BJ (cell line): ENCODE measurements at regions not wholly inside any gene's neighbourhood (a gene's known extent, or its start where the extent isn't known, plus 50 kb on each side); places are given as distances from the start of the nearest gene placed in this dataset.
A peak's percentile ranks its signal among the peaks of the same experiment; 100 is the strongest.

Source experiments
- CTCF ChIA-PET: fragments of 350-600 bp; formaldehyde crosslinking; extraction: SDS; loops from one replicate; lab custom pipeline; 2021; ENCODE audit warnings: antibody characterized with exemption, inconsistent platforms; lab: Yijun Ruan, JAX
- POLR2A ChIA-PET: fragments of 300-600 bp; sonication (Branson Sonifier 250); formaldehyde crosslinking; extraction: SDS; loops from one replicate; lab custom pipeline; 2021; ENCODE audit warnings: antibody characterized with exemption; lab: Charles Lee
- DNase-seq: peaks from one replicate; pipeline ENCODE4 v3.0.0-alpha.2; 2011; ENCODE audit warnings: low read depth
- H3K27me3 ChIP-seq: 2 replicates; pipeline ENCODE4 v1.6.0; 2011; ENCODE audit warnings: low read length; ENCODE audit not compliant: control insufficient read depth, insufficient read depth
- H3K36me3 ChIP-seq: 2 replicates; pipeline ENCODE4 v1.5.1; 2011; ENCODE audit warnings: low read length; ENCODE audit not compliant: control insufficient read depth, insufficient read depth
- H3K4me3 ChIP-seq: 2 replicates; pipeline ENCODE4 v1.5.1; 2011; ENCODE audit warnings: low read depth, mild to moderate bottlenecking, control low read depth, low read length
- TF ChIP-seq, protein P1 (sequence below): IDR thresholded peaks from 2 replicates; pipeline ENCODE4 v1.5.1; 2011; ENCODE audit warnings: low read depth, mild to moderate bottlenecking, control low read depth, inconsistent platforms, low read length, moderate library complexity; ENCODE audit not compliant: insufficient read depth

DNA sequence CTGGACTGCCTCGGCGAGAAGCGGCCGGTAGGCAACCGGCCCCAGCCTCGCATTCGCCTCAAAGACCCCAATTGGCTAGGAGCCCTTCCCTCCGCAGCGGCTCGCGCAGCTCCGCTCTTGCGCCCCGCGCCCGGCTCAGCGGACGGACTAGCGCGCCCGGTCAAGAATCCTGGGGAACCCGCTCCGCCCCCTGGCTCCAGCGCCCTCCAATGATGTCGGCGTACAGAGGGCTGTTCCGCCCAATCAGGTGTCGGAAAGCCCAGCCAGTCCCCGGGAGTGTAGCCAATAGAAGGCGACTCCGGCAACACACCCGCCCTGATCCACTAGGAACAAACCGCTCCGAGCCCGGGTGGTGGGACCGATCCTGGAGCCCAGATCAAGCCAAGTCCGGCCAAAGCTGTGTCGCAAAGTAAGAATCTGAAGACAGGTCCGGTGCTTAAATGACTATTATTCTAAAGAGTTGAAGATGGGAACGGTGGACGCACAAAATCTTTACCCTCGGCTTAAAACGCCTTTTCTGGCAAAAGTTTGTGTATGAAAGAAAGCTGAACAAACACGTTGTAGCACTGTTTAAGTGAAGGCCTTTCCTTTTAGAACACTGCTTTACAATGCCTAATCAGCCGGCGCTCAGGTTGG is 132.2 kb downstream of the OGFRL1 start:
- peak; percentile 72 for DNase-seq
- Histone ChIP-seq H3K36me3 (peaks cover 1% of the 10 kb centered on the region; the same call in 1 of the 2 replicates), H3K27me3 (no peaks in the 10 kb centered on the region), H3K4me3 (peak overlapping the region; percentile 80)
- CTCF ChIA-PET, result interaction anchor here (0.9 to 1.1 kb wide), 3 partner anchors 8 to 89 kb away, joined by 3 read pairs; no protein-coding TSS in a partner anchor
- POLR2A ChIA-PET, result interaction anchor here (0.6 kb wide), 1 partner anchor 1035 kb away, joined by 5 read pairs; no protein-coding TSS in a partner anchor
- TF ChIP-seq, protein P1, sequence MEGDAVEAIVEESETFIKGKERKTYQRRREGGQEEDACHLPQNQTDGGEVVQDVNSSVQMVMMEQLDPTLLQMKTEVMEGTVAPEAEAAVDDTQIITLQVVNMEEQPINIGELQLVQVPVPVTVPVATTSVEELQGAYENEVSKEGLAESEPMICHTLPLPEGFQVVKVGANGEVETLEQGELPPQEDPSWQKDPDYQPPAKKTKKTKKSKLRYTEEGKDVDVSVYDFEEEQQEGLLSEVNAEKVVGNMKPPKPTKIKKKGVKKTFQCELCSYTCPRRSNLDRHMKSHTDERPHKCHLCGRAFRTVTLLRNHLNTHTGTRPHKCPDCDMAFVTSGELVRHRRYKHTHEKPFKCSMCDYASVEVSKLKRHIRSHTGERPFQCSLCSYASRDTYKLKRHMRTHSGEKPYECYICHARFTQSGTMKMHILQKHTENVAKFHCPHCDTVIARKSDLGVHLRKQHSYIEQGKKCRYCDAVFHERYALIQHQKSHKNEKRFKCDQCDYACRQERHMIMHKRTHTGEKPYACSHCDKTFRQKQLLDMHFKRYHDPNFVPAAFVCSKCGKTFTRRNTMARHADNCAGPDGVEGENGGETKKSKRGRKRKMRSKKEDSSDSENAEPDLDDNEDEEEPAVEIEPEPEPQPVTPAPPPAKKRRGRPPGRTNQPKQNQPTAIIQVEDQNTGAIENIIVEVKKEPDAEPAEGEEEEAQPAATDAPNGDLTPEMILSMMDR, result no peak

DNA sequence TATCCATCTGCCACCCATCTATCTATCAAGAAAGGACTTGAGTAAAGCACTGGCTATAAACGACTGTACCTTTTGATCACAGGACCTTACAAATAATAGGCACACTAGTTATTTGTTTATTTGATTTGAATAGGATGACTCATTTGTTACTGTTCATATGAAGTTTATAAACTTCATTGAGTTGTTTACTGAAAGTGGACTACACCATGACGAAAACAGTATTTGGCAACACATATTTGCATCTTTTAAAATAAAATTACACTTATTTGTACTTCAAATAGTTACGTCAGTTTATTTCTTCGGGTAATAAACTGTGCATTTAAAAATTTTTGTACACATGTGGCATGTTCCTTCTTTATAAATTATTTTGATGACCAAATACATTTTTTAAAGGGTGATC is 133.0 kb downstream of the OGFRL1 start:
- no peaks in the 10 kb centered on the region for H3K27me3 ChIP-seq
- no peak for DNase-seq
- CTCF ChIA-PET, result interaction anchor here (1.0 to 1.1 kb wide), 2 partner anchors 9 to 88 kb away, joined by 3 read pairs; no protein-coding TSS in a partner anchor
- H3K4me3 ChIP-seq, result no peak overlapping the region
- TF ChIP-seq, protein P1, result no peak
- POLR2A ChIA-PET, result no interaction called here
- no peaks in the 10 kb centered on the region for H3K36me3 ChIP-seq

DNA sequence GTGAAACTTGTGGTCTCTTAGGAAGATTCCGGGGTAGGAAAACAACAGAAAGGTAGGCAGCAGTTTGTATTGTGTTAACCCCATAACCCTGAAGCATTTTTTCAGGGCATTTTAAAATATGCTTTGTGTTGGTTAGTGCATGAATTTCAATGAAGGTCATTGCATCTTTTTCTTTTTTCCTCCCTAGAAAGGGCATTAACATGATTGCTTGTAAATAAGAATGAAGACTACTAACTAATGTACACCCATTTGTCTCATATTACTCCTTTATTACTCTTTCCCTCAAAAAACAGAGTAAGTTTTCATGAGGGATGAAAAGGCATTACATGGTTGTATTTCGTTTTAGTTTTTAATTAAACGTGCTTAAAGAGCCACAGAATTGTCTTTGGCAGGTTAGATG is 141.4 kb downstream of the OGFRL1 start:
- Histone ChIP-seq H3K36me3 (no peaks in the 10 kb centered on the region), H3K4me3 (no peak overlapping the region), H3K27me3 (no peaks in the 10 kb centered on the region)
- TF ChIP-seq, protein P1, result no peak
- POLR2A ChIA-PET, result no interaction called here
- CTCF ChIA-PET, result no interaction called here
- DNase-seq, result no peak

DNA sequence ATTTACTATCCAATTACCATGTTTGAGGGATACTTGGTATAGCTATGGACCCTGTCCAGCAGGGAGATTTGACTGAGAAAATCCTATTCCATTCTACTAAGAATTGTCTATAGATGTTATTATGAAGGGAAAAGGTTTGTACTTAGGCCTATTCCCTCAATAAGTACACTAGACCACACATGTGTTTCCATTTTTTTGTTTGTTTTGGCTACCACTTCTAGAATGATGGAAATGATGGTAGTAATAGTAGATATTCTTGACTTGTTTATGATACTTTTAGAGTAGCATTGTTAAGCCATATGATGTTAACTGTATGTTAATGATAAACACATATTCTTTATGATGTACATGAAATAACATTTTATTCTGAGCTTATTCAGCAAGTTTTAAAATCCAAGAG is 144.8 kb downstream of the OGFRL1 start:
- POLR2A ChIA-PET, result no interaction called here
- Histone ChIP-seq H3K27me3 (no peaks in the 10 kb centered on the region), H3K4me3 (no peak overlapping the region), H3K36me3 (no peaks in the 10 kb centered on the region)
- CTCF ChIA-PET, result no interaction called here
- TF ChIP-seq, protein P1, result no peak
- no peak for DNase-seq

DNA sequence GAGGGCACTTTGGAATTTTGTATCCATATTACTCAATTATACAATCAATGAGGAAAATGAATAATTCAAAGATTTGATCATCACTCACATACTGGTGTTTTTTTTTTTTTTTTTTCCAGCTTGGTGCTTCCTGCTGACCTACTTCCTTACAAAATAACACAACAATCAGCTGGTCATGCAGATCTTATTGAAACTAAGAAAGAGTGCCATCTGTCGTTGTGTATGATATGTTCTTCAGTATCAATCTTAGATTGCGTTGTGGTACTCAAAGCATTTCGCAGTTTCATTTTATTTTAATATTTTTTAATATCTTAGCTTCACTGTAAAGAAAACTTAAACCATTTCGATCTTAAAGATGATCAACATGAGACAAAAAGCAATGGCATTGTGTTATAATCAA is 155.6 kb downstream of the OGFRL1 start:
- Histone ChIP-seq H3K27me3 (no peaks in the 10 kb centered on the region), H3K36me3 (no peaks in the 10 kb centered on the region), H3K4me3 (no peak overlapping the region)
- ChIA-PET CTCF (interaction anchor here (1.7 kb wide), 1 partner anchor 38 kb away, joined by 4 read pairs; no protein-coding TSS in a partner anchor), POLR2A (interaction anchor here (0.6 kb wide), 1 partner anchor 66 kb away, joined by 3 read pairs; no protein-coding TSS in a partner anchor)
- DNase-seq, result no peak
- TF ChIP-seq, protein P1, result no peak
